Spleen (tissue), 7 donors: ENCODE measurements at regions not wholly inside any gene's neighbourhood (a gene's known extent, or its start where the extent isn't known, plus 50 kb on each side); places are given as distances from the start of the nearest gene placed in this dataset.

Experiments
- POLR2A ChIP-seq, 3 donors: fragments of 450-650 bp; IDR thresholded peaks; one replicate each; pipeline ENCODE4 v1.5.1; 2017; ENCODE audit warnings: antibody characterized with exemption in 3 of 3, mild to moderate bottlenecking in 1 of 3
- POLR2AphosphoS5 ChIP-seq, 3 donors: sonication (generic); formaldehyde crosslinking; IDR thresholded peaks; one replicate each; pipeline ENCODE4 v1.5.1; 2017; ENCODE audit warnings: antibody characterized with exemption in 3 of 3
- TF ChIP-seq, protein P1 (sequence below), 11 experiments: fragments of 200-600 bp in 7 of 11; fragments of 450-650 bp in 4 of 11; sonication (generic) in 4 of 11; IDR thresholded peaks in 8 of 11; conservative IDR thresholded peaks in 3 of 11; 1 replicate in 7 of 11; 2 replicates in 4 of 11; pipeline versions ENCODE4 v1.4.0 to v1.8.0; 2016 to 2021; ENCODE audit warnings: antibody characterized with exemption in 11 of 11, inconsistent platforms in 4 of 11, mild to moderate bottlenecking in 1 of 11
- donor health status: DM: no; HTN: no; CAD: no; lungs with moderate emphysema.
- donor health status: DM: no; HTN: no; CAD: no.
- donor health status: DM: no; HTN: no; CAD: no.

DNA sequence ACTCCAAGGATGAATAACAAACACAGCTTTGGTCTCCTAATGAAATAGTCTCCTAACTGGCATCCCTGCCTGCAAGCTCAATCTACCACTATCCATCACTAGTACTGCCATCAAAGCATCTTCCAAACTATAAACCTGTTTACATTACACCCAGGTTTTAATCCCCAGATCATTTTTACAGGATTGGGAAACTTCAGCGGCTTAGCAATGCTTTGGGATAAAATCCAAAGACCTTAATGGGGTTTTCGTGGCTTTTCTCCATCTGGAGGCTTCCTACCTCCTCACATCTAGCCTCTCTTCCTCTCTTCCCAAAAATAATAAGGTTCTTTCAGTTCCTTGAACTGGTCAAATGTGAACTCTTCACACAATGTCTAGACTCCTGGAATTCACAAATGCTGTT is 92.2 kb upstream of the SETBP1 start:
- TF ChIP-seq, protein P1, sequence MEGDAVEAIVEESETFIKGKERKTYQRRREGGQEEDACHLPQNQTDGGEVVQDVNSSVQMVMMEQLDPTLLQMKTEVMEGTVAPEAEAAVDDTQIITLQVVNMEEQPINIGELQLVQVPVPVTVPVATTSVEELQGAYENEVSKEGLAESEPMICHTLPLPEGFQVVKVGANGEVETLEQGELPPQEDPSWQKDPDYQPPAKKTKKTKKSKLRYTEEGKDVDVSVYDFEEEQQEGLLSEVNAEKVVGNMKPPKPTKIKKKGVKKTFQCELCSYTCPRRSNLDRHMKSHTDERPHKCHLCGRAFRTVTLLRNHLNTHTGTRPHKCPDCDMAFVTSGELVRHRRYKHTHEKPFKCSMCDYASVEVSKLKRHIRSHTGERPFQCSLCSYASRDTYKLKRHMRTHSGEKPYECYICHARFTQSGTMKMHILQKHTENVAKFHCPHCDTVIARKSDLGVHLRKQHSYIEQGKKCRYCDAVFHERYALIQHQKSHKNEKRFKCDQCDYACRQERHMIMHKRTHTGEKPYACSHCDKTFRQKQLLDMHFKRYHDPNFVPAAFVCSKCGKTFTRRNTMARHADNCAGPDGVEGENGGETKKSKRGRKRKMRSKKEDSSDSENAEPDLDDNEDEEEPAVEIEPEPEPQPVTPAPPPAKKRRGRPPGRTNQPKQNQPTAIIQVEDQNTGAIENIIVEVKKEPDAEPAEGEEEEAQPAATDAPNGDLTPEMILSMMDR (IDR thresholded peaks at IDR 0.05 in 8 of 11, conservative IDR thresholded peaks at IDR 0.05 in 3 of 11): no peak
- TF ChIP-seq POLR2A (IDR thresholded peaks at IDR 0.05) (no peak), POLR2AphosphoS5 (IDR thresholded peaks at IDR 0.05) (no peak)
